ENCODE measurements at regions not wholly inside any gene's neighbourhood (a gene's known extent, or its start where the extent isn't known, plus 50 kb on each side); places are given as distances from the start of the nearest gene placed in this dataset.

- no peak overlapping the region for H3K4me3 ChIP-seq (replicated peaks; ENCODE audit: low read depth, low read length)
- TF ChIP-seq, protein P1, sequence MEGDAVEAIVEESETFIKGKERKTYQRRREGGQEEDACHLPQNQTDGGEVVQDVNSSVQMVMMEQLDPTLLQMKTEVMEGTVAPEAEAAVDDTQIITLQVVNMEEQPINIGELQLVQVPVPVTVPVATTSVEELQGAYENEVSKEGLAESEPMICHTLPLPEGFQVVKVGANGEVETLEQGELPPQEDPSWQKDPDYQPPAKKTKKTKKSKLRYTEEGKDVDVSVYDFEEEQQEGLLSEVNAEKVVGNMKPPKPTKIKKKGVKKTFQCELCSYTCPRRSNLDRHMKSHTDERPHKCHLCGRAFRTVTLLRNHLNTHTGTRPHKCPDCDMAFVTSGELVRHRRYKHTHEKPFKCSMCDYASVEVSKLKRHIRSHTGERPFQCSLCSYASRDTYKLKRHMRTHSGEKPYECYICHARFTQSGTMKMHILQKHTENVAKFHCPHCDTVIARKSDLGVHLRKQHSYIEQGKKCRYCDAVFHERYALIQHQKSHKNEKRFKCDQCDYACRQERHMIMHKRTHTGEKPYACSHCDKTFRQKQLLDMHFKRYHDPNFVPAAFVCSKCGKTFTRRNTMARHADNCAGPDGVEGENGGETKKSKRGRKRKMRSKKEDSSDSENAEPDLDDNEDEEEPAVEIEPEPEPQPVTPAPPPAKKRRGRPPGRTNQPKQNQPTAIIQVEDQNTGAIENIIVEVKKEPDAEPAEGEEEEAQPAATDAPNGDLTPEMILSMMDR (IDR thresholded peaks at IDR 0.05; ENCODE audit: low read depth, low read length, missing control alignments) = no peak
- DNase-seq (ENCODE audit: extremely low read depth, low read depth) = no peak
These were observed 91.1 kb downstream of the IRF8 start for GRCh38 chr16:85989863-85990643.

DNA sequence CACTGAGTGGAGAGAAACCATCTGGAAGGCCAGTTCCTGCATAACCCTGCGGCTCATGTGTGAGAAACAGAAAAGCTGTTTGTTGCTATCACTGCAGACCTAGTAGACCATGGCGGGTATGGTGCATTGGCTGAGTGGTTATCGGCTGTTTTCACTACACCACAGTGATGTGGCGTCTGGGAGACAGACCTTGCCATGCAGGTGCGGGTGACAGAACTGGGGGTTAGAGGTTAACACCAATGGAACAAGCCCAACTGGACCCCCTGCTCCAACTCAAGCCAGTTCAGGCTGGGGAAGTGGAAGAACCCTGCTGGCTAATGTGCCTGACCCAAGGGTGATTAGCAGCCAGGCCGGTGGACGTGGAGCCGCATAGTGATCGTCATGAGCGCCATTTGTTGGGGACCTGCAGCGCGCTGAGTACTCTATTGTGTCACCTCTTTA is 91.9 kb downstream of the IRF8 start:
- H3K4me3 ChIP-seq (replicated peaks; ENCODE audit: low read depth, low read length) = no peak overlapping the region
- TF ChIP-seq, protein P1 (IDR thresholded peaks at IDR 0.05; ENCODE audit: low read depth, low read length, missing control alignments) = no peak
- DNase-seq (ENCODE audit: extremely low read depth, low read depth) = no peak

DNA sequence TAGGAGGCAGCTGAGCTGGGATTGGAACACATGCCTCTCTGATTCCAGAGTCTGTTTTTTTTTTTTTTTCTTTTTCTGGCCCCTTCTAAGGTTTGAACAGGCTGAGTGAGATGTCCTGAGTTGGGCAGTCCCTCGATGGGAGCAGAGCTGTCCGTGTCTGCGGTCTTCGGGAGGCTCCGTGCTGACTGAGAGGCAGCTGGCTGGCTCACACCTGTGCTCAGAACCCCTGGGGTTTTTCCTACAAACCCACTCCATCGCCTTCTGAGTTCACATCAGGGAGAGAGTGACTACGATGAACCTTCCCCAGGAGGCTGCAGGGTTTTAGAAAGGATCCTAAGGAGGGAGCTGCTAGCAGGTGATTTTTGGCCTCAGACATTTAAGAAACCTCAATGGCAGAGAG is 92.5 kb downstream of the IRF8 start:
- no peak overlapping the region for H3K4me3 ChIP-seq (replicated peaks; ENCODE audit: low read depth, low read length)
- DNase-seq (ENCODE audit: extremely low read depth, low read depth) = no peak
- TF ChIP-seq, protein P1 (IDR thresholded peaks at IDR 0.05; ENCODE audit: low read depth, low read length, missing control alignments) = no peak

- TF ChIP-seq, protein P1 (IDR thresholded peaks at IDR 0.05; ENCODE audit: low read depth, low read length, missing control alignments) = no peak
- no peak overlapping the region for H3K4me3 ChIP-seq (replicated peaks; ENCODE audit: low read depth, low read length)
- no peak for DNase-seq (ENCODE audit: extremely low read depth, low read depth)
These were observed 92.9 kb downstream of the IRF8 start for GRCh38 chr16:85991856-85992255.

- TF ChIP-seq, protein P1 (IDR thresholded peaks at IDR 0.05; ENCODE audit: low read depth, low read length, missing control alignments) = no peak
- no peak overlapping the region for H3K4me3 ChIP-seq (replicated peaks; ENCODE audit: low read depth, low read length)
- DNase-seq (ENCODE audit: extremely low read depth, low read depth) = no peak
These were observed 93.4 kb downstream of the IRF8 start for GRCh38 chr16:85992359-85992758.

- no peak for DNase-seq (ENCODE audit: extremely low read depth, low read depth)
- TF ChIP-seq, protein P1 (IDR thresholded peaks at IDR 0.05; ENCODE audit: low read depth, low read length, missing control alignments) = no peak
- H3K4me3 ChIP-seq (replicated peaks; ENCODE audit: low read depth, low read length) = no peak overlapping the region
These were observed 93.8 kb downstream of the IRF8 start for GRCh38 chr16:85992779-85993178.
